Keratinocyte (primary cell): ENCODE measurements at regions not wholly inside any gene's neighbourhood (a gene's known extent, or its start where the extent isn't known, plus 50 kb on each side); places are given as distances from the start of the nearest gene placed in this dataset.

Experiments used
- DNase-seq: peaks from one replicate; pipeline ENCODE4 v3.0.0-alpha.2; 2011; ENCODE audit warnings: low read depth, missing footprints, low spot score
- FAIRE-seq: peaks from 2 replicates; lab custom pipeline; 2011; peaks lifted over from hg19 to GRCh38; lab: Jason Lieb, UNC
- H2AFZ ChIP-seq: 2 replicates; pipeline ENCODE4 v1.6.0; 2012; ENCODE audit warnings: low read length, control low read depth, inconsistent platforms; ENCODE audit not compliant: control insufficient read depth
- H3K27ac ChIP-seq: 2 replicates; pipeline ENCODE4 v1.5.1; 2011; ENCODE audit warnings: low read length; ENCODE audit not compliant: control insufficient read depth, insufficient read depth
- H3K27me3 ChIP-seq: 3 replicates; pipeline ENCODE4 v1.6.0; 2011; ENCODE audit warnings: low read length; ENCODE audit not compliant: control insufficient read depth, insufficient read depth; ENCODE audit errors: extremely low read depth
- H3K36me3 ChIP-seq, 2 experiments: 2 replicates in 1 of 2; 3 replicates in 1 of 2; pipeline ENCODE4 v1.5.1; 2011; ENCODE audit warnings: low read length in 2 of 2, mild to moderate bottlenecking in 1 of 2; ENCODE audit not compliant: control insufficient read depth in 2 of 2, insufficient read depth in 2 of 2; ENCODE audit errors: extremely low read depth in 1 of 2
- H3K4me1 ChIP-seq: 3 replicates; pipeline ENCODE4 v1.5.1; 2011; ENCODE audit warnings: low read length; ENCODE audit not compliant: control insufficient read depth, insufficient read depth; ENCODE audit errors: extremely low read depth
- H3K4me2 ChIP-seq: 3 replicates; pipeline ENCODE4 v1.6.0; 2011; ENCODE audit warnings: low read depth, low read length; ENCODE audit not compliant: control insufficient read depth, insufficient read depth; ENCODE audit errors: extremely low read depth
- H3K4me3 ChIP-seq, 3 experiments: fragments of 200-600 bp in 1 of 3; sonication (generic) in 1 of 3; 2 replicates in 2 of 3; 3 replicates in 1 of 3; pipeline ENCODE4 v1.5.1; 2011 to 2016; ENCODE audit warnings: low read length in 3 of 3, mild to moderate bottlenecking in 3 of 3, control low read depth in 2 of 3, inconsistent platforms in 1 of 3, low read depth in 1 of 3, mixed read lengths in 1 of 3, mixed run types in 1 of 3, moderate library complexity in 1 of 3; ENCODE audit not compliant: control insufficient read depth in 2 of 3, insufficient read depth in 2 of 3; ENCODE audit errors: extremely low read depth in 1 of 3
- H3K79me2 ChIP-seq: 2 replicates; pipeline ENCODE4 v1.6.0; 2012; ENCODE audit warnings: low read length; ENCODE audit not compliant: control insufficient read depth, insufficient read depth
- H3K9ac ChIP-seq: 3 replicates; pipeline ENCODE4 v1.6.0; 2011; ENCODE audit warnings: low read length; ENCODE audit not compliant: control insufficient read depth, insufficient read depth; ENCODE audit errors: extremely low read depth
- H3K9me1 ChIP-seq: 3 replicates; pipeline ENCODE4 v1.6.0; 2011; ENCODE audit warnings: low read length; ENCODE audit not compliant: control insufficient read depth, insufficient read depth; ENCODE audit errors: extremely low read depth
- H3K9me3 ChIP-seq: 2 replicates; pipeline ENCODE4 v1.5.1; 2012; ENCODE audit warnings: low read depth, low read length; ENCODE audit not compliant: control insufficient read depth
- H4K20me1 ChIP-seq: 3 replicates; pipeline ENCODE4 v1.6.0; 2011; ENCODE audit warnings: low read length; ENCODE audit not compliant: control insufficient read depth, insufficient read depth; ENCODE audit errors: extremely low read depth
- EZH2 ChIP-seq: IDR thresholded peaks from one replicate; pipeline ENCODE4 v1.6.1; 2012; ENCODE audit warnings: inconsistent platforms, mild to moderate bottlenecking, low read length, moderate library complexity
- dilution Hi-C: fragments of 300-500 bp; cut with MboI; formaldehyde crosslinking; loops from one replicate; pipeline ENCODE4 v1.7.0; 2020; ENCODE audit warnings: low sequenced_read_pairs; ENCODE audit not compliant: extremely low pct_ligation_motif_present
- TF ChIP-seq, protein P1 (sequence below), 3 experiments: IDR thresholded peaks in 1 of 3; conservative IDR thresholded peaks in 1 of 3; optimal IDR thresholded peaks in 1 of 3; 2 replicates in 2 of 3; 3 replicates in 1 of 3; pipeline versions ENCODE3 to v1.5.1; 2011; ENCODE audit warnings: low read length in 3 of 3, mild to moderate bottlenecking in 3 of 3, moderate library complexity in 2 of 3, control low read depth in 1 of 3, inconsistent platforms in 1 of 3; ENCODE audit not compliant: insufficient read depth in 2 of 3; ENCODE audit errors: extremely low read depth in 1 of 3

DNA sequence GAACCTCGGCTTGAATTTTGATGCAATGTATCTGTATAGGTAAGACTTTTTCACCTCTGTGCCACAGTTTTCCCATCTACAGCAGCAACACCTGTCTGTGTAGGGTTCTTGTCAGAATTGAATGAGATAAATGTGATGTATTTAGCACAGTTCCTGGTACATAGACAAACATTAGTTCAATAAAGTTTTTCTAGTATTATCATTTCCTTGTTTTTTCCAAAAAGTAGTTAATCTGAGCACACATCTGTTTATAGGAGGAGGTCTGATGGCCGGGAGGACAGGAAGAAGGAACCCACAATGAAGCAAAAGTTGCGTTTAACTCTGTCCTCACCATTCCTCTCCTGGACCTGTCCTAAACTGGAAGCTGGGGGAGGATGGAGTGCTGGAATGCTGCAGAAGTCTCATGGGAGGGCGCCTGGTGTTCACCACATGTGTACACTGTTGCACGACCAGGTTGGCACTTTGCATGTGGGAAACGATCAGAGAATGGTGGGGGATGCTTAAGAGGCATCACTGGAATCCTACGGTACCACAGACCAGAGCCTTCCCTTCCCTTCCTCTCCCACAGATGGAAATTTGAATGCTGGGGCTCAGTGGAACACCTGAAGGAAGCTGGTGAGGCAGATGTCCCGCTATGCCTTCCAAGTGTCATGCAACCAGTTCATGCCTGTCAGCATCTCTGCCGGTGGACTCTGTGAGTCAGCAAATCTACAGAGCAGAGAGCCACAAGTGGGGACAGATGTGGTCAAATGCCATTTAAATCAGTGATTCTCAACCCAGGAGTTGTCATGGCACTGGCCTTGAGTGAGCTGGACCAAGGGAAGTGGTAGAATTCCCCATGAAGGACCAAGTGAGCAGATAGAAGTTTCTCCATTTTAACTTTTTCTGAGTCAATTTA lies 315.6 kb downstream of the DLEU7 start:
- no peak for TF ChIP-seq EZH2
- TF ChIP-seq, protein P1, sequence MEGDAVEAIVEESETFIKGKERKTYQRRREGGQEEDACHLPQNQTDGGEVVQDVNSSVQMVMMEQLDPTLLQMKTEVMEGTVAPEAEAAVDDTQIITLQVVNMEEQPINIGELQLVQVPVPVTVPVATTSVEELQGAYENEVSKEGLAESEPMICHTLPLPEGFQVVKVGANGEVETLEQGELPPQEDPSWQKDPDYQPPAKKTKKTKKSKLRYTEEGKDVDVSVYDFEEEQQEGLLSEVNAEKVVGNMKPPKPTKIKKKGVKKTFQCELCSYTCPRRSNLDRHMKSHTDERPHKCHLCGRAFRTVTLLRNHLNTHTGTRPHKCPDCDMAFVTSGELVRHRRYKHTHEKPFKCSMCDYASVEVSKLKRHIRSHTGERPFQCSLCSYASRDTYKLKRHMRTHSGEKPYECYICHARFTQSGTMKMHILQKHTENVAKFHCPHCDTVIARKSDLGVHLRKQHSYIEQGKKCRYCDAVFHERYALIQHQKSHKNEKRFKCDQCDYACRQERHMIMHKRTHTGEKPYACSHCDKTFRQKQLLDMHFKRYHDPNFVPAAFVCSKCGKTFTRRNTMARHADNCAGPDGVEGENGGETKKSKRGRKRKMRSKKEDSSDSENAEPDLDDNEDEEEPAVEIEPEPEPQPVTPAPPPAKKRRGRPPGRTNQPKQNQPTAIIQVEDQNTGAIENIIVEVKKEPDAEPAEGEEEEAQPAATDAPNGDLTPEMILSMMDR (optimal IDR thresholded peaks at IDR 0.05 in 1 of 3, IDR thresholded peaks at IDR 0.05 in 1 of 3, conservative IDR thresholded peaks at IDR 0.05 in 1 of 3; ENCODE audit: extremely low read depth in 1 of 3, insufficient read depth in 2 of 3, low read length in 3 of 3) = no peak
- Histone ChIP-seq H3K79me2 (no peaks in the 10 kb centered on the region), H3K9me1 (no peaks in the 10 kb centered on the region), H3K36me3 (no peaks in the 10 kb centered on the region), H3K4me1 (peaks cover 14% of the 10 kb centered on the region), H3K4me2 (no peak overlapping the region), H2AFZ (no peak overlapping the region), H3K4me3 (no peak overlapping the region), H3K27me3 (no peaks in the 10 kb centered on the region), H3K9ac (no peak overlapping the region), H3K9me3 (no peaks in the 10 kb centered on the region), H3K27ac (no peak overlapping the region), H4K20me1 (no peaks in the 10 kb centered on the region)
- peak; percentile 67 for FAIRE-seq
- DNase-seq = no peak
- dilution Hi-C loops = no loop called here

DNA sequence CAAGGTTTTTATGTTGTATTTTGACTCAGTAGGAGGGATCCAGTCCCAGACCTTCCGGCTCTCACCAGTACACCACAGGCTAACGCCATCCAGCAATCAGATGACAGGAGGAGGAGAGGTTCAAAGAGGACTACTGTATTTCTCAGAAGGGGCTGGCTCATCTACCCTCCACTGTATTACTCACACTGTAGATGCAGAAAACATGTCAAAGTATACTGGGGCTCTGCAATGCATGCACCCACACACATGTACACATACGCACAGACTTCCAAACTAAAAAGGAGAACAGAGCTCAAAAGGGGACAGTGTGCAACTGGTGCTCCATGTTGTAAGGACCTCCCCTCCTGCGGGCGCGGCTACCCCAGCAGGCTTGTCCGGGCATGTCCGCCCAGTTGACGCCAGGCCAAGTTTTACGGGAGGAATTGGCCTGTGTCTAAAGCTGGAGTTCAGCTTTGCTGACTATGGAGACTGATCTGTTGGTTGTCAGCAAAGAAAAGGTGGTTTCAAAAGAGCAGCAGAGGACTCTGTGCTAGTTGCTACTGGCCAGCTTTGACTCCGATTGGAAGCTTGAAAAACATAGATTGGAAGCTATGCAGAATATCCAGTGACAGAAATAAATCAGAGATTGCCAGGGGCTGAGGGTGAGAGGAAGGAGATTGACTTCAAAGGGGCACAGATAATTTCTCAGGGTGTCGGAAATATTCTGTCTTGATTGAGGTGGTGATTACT lies 314.2 kb downstream of the DLEU7 start:
- H3K36me3 ChIP-seq = no peaks in the 10 kb centered on the region
- H3K27ac ChIP-seq = peak overlapping the region; percentile 62
- H3K27me3 ChIP-seq = no peaks in the 10 kb centered on the region
- TF ChIP-seq EZH2 = no peak
- TF ChIP-seq, protein P1 (optimal IDR thresholded peaks at IDR 0.05 in 1 of 3, IDR thresholded peaks at IDR 0.05 in 1 of 3, conservative IDR thresholded peaks at IDR 0.05 in 1 of 3; ENCODE audit: extremely low read depth in 1 of 3, insufficient read depth in 2 of 3, low read length in 3 of 3) = no peak
- DNase-seq (peak; percentile 26), FAIRE-seq (peak; percentile 96)
- H3K4me1 ChIP-seq = peaks cover 14% of the 10 kb centered on the region
- H3K9me1 ChIP-seq = no peaks in the 10 kb centered on the region
- H2AFZ ChIP-seq = peak overlapping the region; percentile 89
- peak overlapping the region; percentile 89 for H3K4me2 ChIP-seq
- no peaks in the 10 kb centered on the region for H4K20me1 ChIP-seq
- H3K9ac ChIP-seq = peak overlapping the region; percentile 56
- no peaks in the 10 kb centered on the region for H3K79me2 ChIP-seq
- H3K9me3 ChIP-seq = no peaks in the 10 kb centered on the region
- dilution Hi-C loops = no loop called here
- H3K4me3 ChIP-seq = peak overlapping the region in 2 of 3 experiments; percentile 29 to 44
